HCT116 (cell line): ENCODE measurements at regions not wholly inside any gene's neighbourhood (a gene's known extent, or its start where the extent isn't known, plus 50 kb on each side); places are given as distances from the start of the nearest gene placed in this dataset.

Experiments used
- ATAC-seq: fragments of 200-7000 bp; cut with Tn5 transposase; 2 replicates; pipeline ENCODE4 v1.9.1; 2020; ENCODE audit warnings: mild to moderate bottlenecking, moderate library complexity
- BruUV-seq: library from RNA; stranded (reverse); fragments of 400-500 nt; replicated peaks from 2 replicates; lab custom pipeline; 2021; lab: Mats Ljungman, UMichigan
- CTCF ChIA-PET: fragments of 300-600 bp; sonication (Branson Sonifier 250); formaldehyde crosslinking; loops from one replicate; lab custom pipeline; 2021; ENCODE audit warnings: antibody characterized with exemption; lab: Charles Lee
- POLR2A ChIA-PET: fragments of 300-600, 350-600 bp; sonication (Branson Sonifier 250); formaldehyde crosslinking; loops from one replicate; lab custom pipeline; 2021; ENCODE audit warnings: antibody characterized with exemption; lab: Charles Lee
- RAD21 ChIA-PET, 2 experiments: fragments of 300-600 bp; sonication (Branson Sonifier 250); formaldehyde crosslinking; loops; one replicate each; lab custom pipeline; 2023; ENCODE audit warnings: low total read pairs in 2 of 2; ENCODE audit not compliant: uncharacterized antibody in 2 of 2, unreplicated experiment in 2 of 2, low non-redundant PET in 1 of 2; lab: Charles Lee
- DNase-seq: peaks from one replicate; pipeline ENCODE4 v3.0.0-alpha.2; 2010; ENCODE audit warnings: low read depth, low spot score
- H2AFZ ChIP-seq: fragments of 200-600 bp; shearing (Covaris generic), sonication (generic); 2 replicates; pipeline ENCODE4 v1.6.1; 2017; ENCODE audit warnings: low read depth, mixed run types, mixed read lengths, antibody characterized with exemption, low read length; ENCODE audit not compliant: poor library complexity, severe bottlenecking
- H3K27ac ChIP-seq: 2 replicates; pipeline ENCODE4 v1.5.1; 2012; ENCODE audit warnings: low read depth, low read length
- H3K27me3 ChIP-seq: fragments of 200-600 bp; sonication (generic); 2 replicates; pipeline ENCODE4 v1.6.1; 2016; ENCODE audit warnings: mixed run types, low read length, mixed read lengths; ENCODE audit not compliant: insufficient read depth
- H3K36me3 ChIP-seq, 2 experiments: fragments of 200-500 bp in 1 of 2; fragments of 200-600 bp in 1 of 2; sonication (Bioruptor generic) in 1 of 2; sonication (generic) in 1 of 2; 2 replicates each; pipeline versions ENCODE4 v1.5.1 to v1.6.1; 2014 to 2016; ENCODE audit warnings: low read length in 2 of 2, inconsistent platforms in 1 of 2, mixed read lengths in 1 of 2, mixed run types in 1 of 2; ENCODE audit not compliant: insufficient read depth in 2 of 2, control insufficient read depth in 1 of 2
- H3K4me1 ChIP-seq, 2 experiments: fragments of 200-600 bp in 1 of 2; sonication (generic) in 1 of 2; 2 replicates each; pipeline versions ENCODE4 v1.5.1 to v1.6.1; 2012 to 2017; ENCODE audit warnings: low read length in 2 of 2, inconsistent platforms in 1 of 2, mild to moderate bottlenecking in 1 of 2, mixed read lengths in 1 of 2, mixed run types in 1 of 2, moderate library complexity in 1 of 2; ENCODE audit not compliant: insufficient read depth in 2 of 2, control insufficient read depth in 1 of 2
- H3K4me2 ChIP-seq: fragments of 200-600 bp; sonication (generic); 2 replicates; pipeline ENCODE4 v1.6.1; 2017; ENCODE audit warnings: mixed run types, low read length, mixed read lengths
- H3K4me3 ChIP-seq, 2 experiments: fragments of 200-600 bp in 1 of 2; sonication (generic) in 1 of 2; replicated peaks in 1 of 2; 2 replicates each; pipeline ENCODE4 v1.5.1; 2011 to 2016; ENCODE audit warnings: low read length in 2 of 2, control low read depth in 1 of 2, low read depth in 1 of 2, mild to moderate bottlenecking in 1 of 2, mixed read lengths in 1 of 2, mixed run types in 1 of 2
- H3K79me2 ChIP-seq: fragments of 200-600 bp; sonication (generic); 2 replicates; pipeline ENCODE4 v1.6.1; 2017; ENCODE audit warnings: mild to moderate bottlenecking, mixed run types, low read length, moderate library complexity, mixed read lengths; ENCODE audit not compliant: insufficient read depth
- H3K9ac ChIP-seq: fragments of 200-600 bp; sonication (generic); 2 replicates; pipeline ENCODE4 v1.6.1; 2016; ENCODE audit warnings: low read length, mixed read lengths
- H3K9me2 ChIP-seq: fragments of 200-600 bp; sonication (generic), shearing (Covaris generic); 2 replicates; pipeline ENCODE4 v1.6.1; 2017; ENCODE audit warnings: mixed run types, mild to moderate bottlenecking, moderate library complexity; ENCODE audit not compliant: insufficient read depth
- H3K9me3 ChIP-seq, 2 experiments: fragments of 200-500 bp in 1 of 2; fragments of 200-600 bp in 1 of 2; sonication (Bioruptor generic) in 1 of 2; sonication (generic) in 1 of 2; 2 replicates each; pipeline ENCODE4 v1.6.1; 2014 to 2017; ENCODE audit warnings: low read length in 2 of 2, mixed read lengths in 2 of 2, inconsistent platforms in 1 of 2, low read depth in 1 of 2, mild to moderate bottlenecking in 1 of 2, mixed run types in 1 of 2, moderate library complexity in 1 of 2; ENCODE audit not compliant: control insufficient read depth in 1 of 2, insufficient read depth in 1 of 2
- H4K20me1 ChIP-seq: fragments of 200-600 bp; sonication (generic), shearing (Covaris generic); 2 replicates; pipeline ENCODE4 v1.6.1; 2017; ENCODE audit warnings: mixed run types, mild to moderate bottlenecking, moderate library complexity; ENCODE audit not compliant: insufficient read depth
- CEBPB ChIP-seq: IDR thresholded peaks from 2 replicates; pipeline ENCODE4 v1.6.1; 2012; ENCODE audit warnings: low read depth
- EGR1 ChIP-seq: IDR thresholded peaks from 2 replicates; pipeline ENCODE4 v1.6.1; 2012; ENCODE audit warnings: low read depth
- EZH2 ChIP-seq: fragments of 200-600 bp; sonication (generic); IDR thresholded peaks from 2 replicates; pipeline ENCODE4 v1.6.1; 2017; ENCODE audit warnings: antibody characterized with exemption, mixed run types
- JUND ChIP-seq: IDR thresholded peaks from 2 replicates; pipeline ENCODE4 v1.6.1; 2012
- POLR2AphosphoS5 ChIP-seq: IDR thresholded peaks from 2 replicates; pipeline ENCODE4 v1.6.1; 2011; ENCODE audit warnings: mild to moderate bottlenecking, low read depth, low read length, moderate library complexity
- RAD21 ChIP-seq: IDR thresholded peaks from 2 replicates; pipeline ENCODE4 v1.6.1; 2012; ENCODE audit warnings: low read depth, mild to moderate bottlenecking
- SIN3A ChIP-seq: IDR thresholded peaks from 2 replicates; pipeline ENCODE4 v1.6.1; 2012; ENCODE audit warnings: low read depth
- SP1 ChIP-seq: IDR thresholded peaks from 2 replicates; pipeline ENCODE4 v1.6.1; 2012; ENCODE audit warnings: low read depth
- TCF7L2 ChIP-seq: IDR thresholded peaks from 2 replicates; pipeline ENCODE4 v1.7.0; 2011; ENCODE audit warnings: borderline replicate concordance, inconsistent platforms; ENCODE audit not compliant: insufficient read depth, insufficient read length; ENCODE audit errors: extremely low read depth
- ZFX ChIP-seq: fragments of 450-650 bp; IDR thresholded peaks from 2 replicates; pipeline ENCODE4 v1.6.1; 2017
- intact Hi-C: fragments of 100-400 bp; cut with micrococcal nuclease; formaldehyde crosslinking; loops from 2 replicates; pipeline ENCODE4 v1.10.0; 2022
- TF ChIP-seq, protein P1 (sequence below): IDR thresholded peaks from 2 replicates; pipeline ENCODE4 v1.6.1; 2012
- TF ChIP-seq, protein P2 (sequence below): IDR thresholded peaks from 2 replicates; pipeline ENCODE4 v1.6.1; 2012
- TF ChIP-seq, protein P3 (sequence below): IDR thresholded peaks from 2 replicates; pipeline ENCODE4 v1.6.1; 2011; ENCODE audit warnings: mild to moderate bottlenecking, low read length, moderate library complexity; ENCODE audit not compliant: insufficient replicate concordance; ENCODE audit errors: extremely low read depth

DNA sequence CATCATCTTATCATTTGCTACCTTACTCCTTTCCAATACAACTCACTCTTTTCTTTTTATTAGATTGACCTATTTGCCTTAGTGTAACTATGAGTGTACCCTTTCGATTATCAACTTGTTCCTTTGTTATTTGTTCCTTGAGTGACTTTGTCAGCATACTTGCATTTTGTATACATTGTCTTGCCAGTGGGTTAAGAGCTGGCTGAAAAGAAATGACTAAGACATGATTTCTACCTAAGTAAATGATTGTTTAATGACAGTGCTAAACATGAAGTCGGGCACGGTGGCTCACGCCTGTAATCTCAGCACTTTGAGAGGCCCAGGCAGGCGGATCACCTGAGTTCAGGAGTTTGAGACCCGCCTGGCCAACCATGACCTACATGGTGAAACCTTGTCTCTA, 1042.3 kb downstream of the TBL1XR1 start:
- Histone ChIP-seq H3K4me2 (no peak overlapping the region), H3K9me2 (no peaks in the 10 kb centered on the region), H2AFZ (no peak overlapping the region), H3K27ac (no peak overlapping the region), H3K4me1 (no peaks in the 10 kb centered on the region), H3K9me3 (no peaks in the 10 kb centered on the region), H3K27me3 (no peaks in the 10 kb centered on the region), H3K36me3 (no peaks in the 10 kb centered on the region), H4K20me1 (no peaks in the 10 kb centered on the region), H3K4me3 (no peak overlapping the region), H3K9ac (no peak overlapping the region), H3K79me2 (no peaks in the 10 kb centered on the region)
- no peak for DNase-seq
- TF ChIP-seq RAD21 (no peak), ZFX (no peak), EZH2 (no peak), CEBPB (no peak)
- no TSS peak for BruUV-seq
- intact Hi-C loops, result no loop called here
- ATAC-seq, result no peak
- POLR2A ChIA-PET, result no interaction called here
- RAD21 ChIA-PET, result no interaction called here
- CTCF ChIA-PET, result no interaction called here

DNA sequence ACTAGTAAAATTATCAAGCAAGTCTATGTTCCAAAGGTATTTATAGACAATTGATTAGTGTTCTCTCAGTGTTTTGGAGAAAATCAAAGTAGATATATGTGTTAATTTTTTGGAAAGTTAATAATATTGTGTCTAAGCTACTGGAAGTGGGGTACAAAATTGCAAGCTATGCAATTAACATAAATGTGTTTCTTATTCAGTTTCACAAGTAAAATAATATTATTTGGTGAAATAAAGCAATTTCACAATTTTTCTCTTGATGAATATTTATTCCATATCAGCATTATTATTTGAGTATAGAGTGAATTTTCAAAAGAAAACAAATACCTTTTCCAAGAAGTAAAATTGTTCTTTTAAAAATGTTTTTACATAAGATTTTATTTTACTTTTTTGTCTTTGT, 1047.7 kb downstream of the TBL1XR1 start:
- H3K4me1 ChIP-seq, result no peaks in the 10 kb centered on the region
- H2AFZ ChIP-seq, result peak overlapping the region; percentile 43
- H3K27me3 ChIP-seq, result no peaks in the 10 kb centered on the region
- ChIA-PET CTCF (no interaction called here), POLR2A (no interaction called here), RAD21 (no interaction called here)
- TF ChIP-seq EZH2, result no peak
- no peak for TF ChIP-seq SIN3A
- TF ChIP-seq, protein P1, sequence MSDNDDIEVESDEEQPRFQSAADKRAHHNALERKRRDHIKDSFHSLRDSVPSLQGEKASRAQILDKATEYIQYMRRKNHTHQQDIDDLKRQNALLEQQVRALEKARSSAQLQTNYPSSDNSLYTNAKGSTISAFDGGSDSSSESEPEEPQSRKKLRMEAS, result no peak
- no peak for TF ChIP-seq POLR2AphosphoS5
- no peak for TF ChIP-seq SP1
- TF ChIP-seq EGR1, result no peak
- TF ChIP-seq, protein P2, sequence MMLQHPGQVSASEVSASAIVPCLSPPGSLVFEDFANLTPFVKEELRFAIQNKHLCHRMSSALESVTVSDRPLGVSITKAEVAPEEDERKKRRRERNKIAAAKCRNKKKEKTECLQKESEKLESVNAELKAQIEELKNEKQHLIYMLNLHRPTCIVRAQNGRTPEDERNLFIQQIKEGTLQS, result no peak
- TF ChIP-seq, protein P3, sequence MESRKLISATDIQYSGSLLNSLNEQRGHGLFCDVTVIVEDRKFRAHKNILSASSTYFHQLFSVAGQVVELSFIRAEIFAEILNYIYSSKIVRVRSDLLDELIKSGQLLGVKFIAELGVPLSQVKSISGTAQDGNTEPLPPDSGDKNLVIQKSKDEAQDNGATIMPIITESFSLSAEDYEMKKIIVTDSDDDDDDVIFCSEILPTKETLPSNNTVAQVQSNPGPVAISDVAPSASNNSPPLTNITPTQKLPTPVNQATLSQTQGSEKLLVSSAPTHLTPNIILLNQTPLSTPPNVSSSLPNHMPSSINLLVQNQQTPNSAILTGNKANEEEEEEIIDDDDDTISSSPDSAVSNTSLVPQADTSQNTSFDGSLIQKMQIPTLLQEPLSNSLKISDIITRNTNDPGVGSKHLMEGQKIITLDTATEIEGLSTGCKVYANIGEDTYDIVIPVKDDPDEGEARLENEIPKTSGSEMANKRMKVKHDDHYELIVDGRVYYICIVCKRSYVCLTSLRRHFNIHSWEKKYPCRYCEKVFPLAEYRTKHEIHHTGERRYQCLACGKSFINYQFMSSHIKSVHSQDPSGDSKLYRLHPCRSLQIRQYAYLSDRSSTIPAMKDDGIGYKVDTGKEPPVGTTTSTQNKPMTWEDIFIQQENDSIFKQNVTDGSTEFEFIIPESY, result no peak
- TF ChIP-seq JUND, result no peak
- no peak for TF ChIP-seq ZFX
- TF ChIP-seq TCF7L2, result no peak
- H4K20me1 ChIP-seq, result no peaks in the 10 kb centered on the region
- no peaks in the 10 kb centered on the region for H3K36me3 ChIP-seq
- BruUV-seq, result no TSS peak
- no peak overlapping the region for H3K4me2 ChIP-seq
- no peaks in the 10 kb centered on the region for H3K9me2 ChIP-seq
- H3K27ac ChIP-seq, result no peak overlapping the region
- no peaks in the 10 kb centered on the region for H3K79me2 ChIP-seq
- DNase-seq (no peak), ATAC-seq (no peak)
- H3K9me3 ChIP-seq, result no peaks in the 10 kb centered on the region
- intact Hi-C loops, result no loop called here
- no peak overlapping the region for H3K4me3 ChIP-seq
- H3K9ac ChIP-seq, result no peak overlapping the region
